NCI-H1092 (cell line): ENCODE measurements at regions not wholly inside any gene's neighbourhood (a gene's known extent, or its start where the extent isn't known, plus 50 kb on each side); places are given as distances from the start of the nearest gene placed in this dataset.
A peak's percentile ranks its signal among the peaks of the same experiment; 100 is the strongest.

Experiments used
- DNase-seq: peaks from one replicate; lab custom pipeline; 2025; lab: John Stamatoyannopoulos, UW

GRCh38 chr1:234718496-234719453 is 108.8 kb upstream of the IRF2BP2 start:
- DNase-seq, result no peak

GRCh38 chr1:234716908-234717375 is 107.0 kb upstream of the IRF2BP2 start:
- DNase-seq, result peak; percentile 80

GRCh38 chr1:234715252-234716014 is 105.5 kb upstream of the IRF2BP2 start:
- no peak for DNase-seq

- no peak for DNase-seq
Measured at GRCh38 chr1:234713859-234714258, 103.9 kb upstream of the IRF2BP2 start.

GRCh38 chr1:234713440-234713839 is 103.5 kb upstream of the IRF2BP2 start:
- DNase-seq, result no peak

GRCh38 chr1:234712891-234713305 is 102.9 kb upstream of the IRF2BP2 start:
- no peak for DNase-seq

GRCh38 chr1:234710936-234711724 is 101.2 kb upstream of the IRF2BP2 start:
- DNase-seq, result no peak

GRCh38 chr1:234710381-234710780 is 100.4 kb upstream of the IRF2BP2 start:
- no peak for DNase-seq

GRCh38 chr1:234709473-234710228 is 99.7 kb upstream of the IRF2BP2 start:
- DNase-seq, result peak; percentile 43

- no peak for DNase-seq
Measured at GRCh38 chr1:234708700-234709395, 98.9 kb upstream of the IRF2BP2 start.

GRCh38 chr1:234707641-234708040 is 97.7 kb upstream of the IRF2BP2 start:
- no peak for DNase-seq

GRCh38 chr1:234706931-234707330 is 97.0 kb upstream of the IRF2BP2 start:
- no peak for DNase-seq

GRCh38 chr1:234706199-234706598 is 96.2 kb upstream of the IRF2BP2 start:
- DNase-seq, result no peak

GRCh38 chr1:234705615-234706014 is 95.6 kb upstream of the IRF2BP2 start:
- no peak for DNase-seq

GRCh38 chr1:234704106-234704887 is 94.3 kb upstream of the IRF2BP2 start:
- no peak for DNase-seq

GRCh38 chr1:234702342-234703000 is 92.5 kb upstream of the IRF2BP2 start:
- no peak for DNase-seq

- DNase-seq, result no peak
Measured at GRCh38 chr1:234701737-234702341, 91.9 kb upstream of the IRF2BP2 start.

GRCh38 chr1:234699795-234700665 is 90.1 kb upstream of the IRF2BP2 start:
- DNase-seq, result no peak
